ENCODE measurements at regions not wholly inside any gene's neighbourhood (a gene's known extent, or its start where the extent isn't known, plus 50 kb on each side); places are given as distances from the start of the nearest gene placed in this dataset.

GRCh38 chr14:85732031-85732430 is 202.1 kb downstream of the FLRT2 start:
- Histone ChIP-seq H2AFZ (no peak overlapping the region), H3K36me3 (replicated peaks; ENCODE audit: insufficient read depth, low read depth) (no peaks in the 10 kb centered on the region), H3K4me2 (no peak overlapping the region), H4K20me1 (ENCODE audit: insufficient read depth, poor library complexity, severe bottlenecking) (no peaks in the 10 kb centered on the region), H3K9me3 (ENCODE audit: low read depth) (no peaks in the 10 kb centered on the region), H3K79me2 (no peaks in the 10 kb centered on the region), H3K27me3 (no peaks in the 10 kb centered on the region), H3K4me3 (no peak overlapping the region), H3K27ac (no peak overlapping the region), H3K4me1 (ENCODE audit: insufficient read depth) (no peaks in the 10 kb centered on the region), H3K9me2 (replicated peaks; ENCODE audit: insufficient read depth) (no peaks in the 10 kb centered on the region)
- no peak for TF ChIP-seq EZH2 (IDR thresholded peaks at IDR 0.05; ENCODE audit: borderline replicate concordance)
- no peak for TF ChIP-seq CTCF (IDR thresholded peaks at IDR 0.05; ENCODE audit: poor library complexity)
- no peak for TF ChIP-seq EZH2phosphoT487 (IDR thresholded peaks at IDR 0.05; ENCODE audit: low read depth, severe bottlenecking, unreplicated experiment)
- no peak for DNase-seq (ENCODE audit: low spot score)
- 84% methylated on average over 1 of the region's 1 CpG for WGBS (ENCODE audit: low lambda C conversion rate, missing lambda C conversion rate)

GRCh38 chr14:85731186-85731585 is 201.2 kb downstream of the FLRT2 start:
- no peak overlapping the region for H3K27ac ChIP-seq
- no peak overlapping the region for H3K4me2 ChIP-seq
- H4K20me1 ChIP-seq (ENCODE audit: insufficient read depth, poor library complexity, severe bottlenecking) = no peaks in the 10 kb centered on the region
- H3K4me3 ChIP-seq = no peak overlapping the region
- no peaks in the 10 kb centered on the region for H3K27me3 ChIP-seq
- H3K4me1 ChIP-seq (ENCODE audit: insufficient read depth) = no peaks in the 10 kb centered on the region
- no peaks in the 10 kb centered on the region for H3K9me3 ChIP-seq (ENCODE audit: low read depth)
- no peaks in the 10 kb centered on the region for H3K9me2 ChIP-seq (replicated peaks; ENCODE audit: insufficient read depth)
- TF ChIP-seq EZH2 (IDR thresholded peaks at IDR 0.05; ENCODE audit: borderline replicate concordance) (no peak), CTCF (IDR thresholded peaks at IDR 0.05; ENCODE audit: poor library complexity) (no peak)
- no peak overlapping the region for H2AFZ ChIP-seq
- no peaks in the 10 kb centered on the region for H3K79me2 ChIP-seq
- peak; percentile 5 for DNase-seq (ENCODE audit: low spot score)
- no peaks in the 10 kb centered on the region for H3K36me3 ChIP-seq (replicated peaks; ENCODE audit: insufficient read depth, low read depth)

- WGBS (ENCODE audit: low lambda C conversion rate, missing lambda C conversion rate) = 57% methylated on average over 3 of the region's 3 CpGs
- Histone ChIP-seq H3K36me3 (replicated peaks; ENCODE audit: insufficient read depth, low read depth) (no peaks in the 10 kb centered on the region), H3K79me2 (no peaks in the 10 kb centered on the region), H3K4me3 (no peak overlapping the region), H2AFZ (no peak overlapping the region), H3K4me2 (no peak overlapping the region), H3K9me2 (replicated peaks; ENCODE audit: insufficient read depth) (no peaks in the 10 kb centered on the region), H3K4me1 (ENCODE audit: insufficient read depth) (no peaks in the 10 kb centered on the region), H4K20me1 (ENCODE audit: insufficient read depth, poor library complexity, severe bottlenecking) (no peaks in the 10 kb centered on the region), H3K9me3 (ENCODE audit: low read depth) (no peaks in the 10 kb centered on the region), H3K27ac (no peak overlapping the region), H3K27me3 (no peaks in the 10 kb centered on the region)
- no peak for TF ChIP-seq CTCF (IDR thresholded peaks at IDR 0.05; ENCODE audit: poor library complexity)
- TF ChIP-seq EZH2phosphoT487 (IDR thresholded peaks at IDR 0.05; ENCODE audit: low read depth, severe bottlenecking, unreplicated experiment) = no peak
- DNase-seq (ENCODE audit: low spot score) = no peak
These were observed 198.6 kb downstream of the FLRT2 start for GRCh38 chr14:85728476-85729065.

GRCh38 chr14:85714069-85714468 is 184.1 kb downstream of the FLRT2 start:
- no peak for DNase-seq (ENCODE audit: low spot score)
- no peaks in the 10 kb centered on the region for H4K20me1 ChIP-seq (ENCODE audit: insufficient read depth, poor library complexity, severe bottlenecking)
- H2AFZ ChIP-seq = no peak overlapping the region
- H3K4me3 ChIP-seq = no peak overlapping the region
- H3K9me2 ChIP-seq (replicated peaks; ENCODE audit: insufficient read depth) = no peaks in the 10 kb centered on the region
- 89% methylated on average over 1 of the region's 1 CpG for WGBS (ENCODE audit: low lambda C conversion rate, missing lambda C conversion rate)
- no peak overlapping the region for H3K4me2 ChIP-seq
- no peaks in the 10 kb centered on the region for H3K4me1 ChIP-seq (ENCODE audit: insufficient read depth)
- no peaks in the 10 kb centered on the region for H3K9me3 ChIP-seq (ENCODE audit: low read depth)
- TF ChIP-seq EZH2phosphoT487 (IDR thresholded peaks at IDR 0.05; ENCODE audit: low read depth, severe bottlenecking, unreplicated experiment) = no peak
- TF ChIP-seq EZH2 (IDR thresholded peaks at IDR 0.05; ENCODE audit: borderline replicate concordance) = no peak
- TF ChIP-seq CTCF (IDR thresholded peaks at IDR 0.05; ENCODE audit: poor library complexity) = no peak
- H3K27me3 ChIP-seq = no peaks in the 10 kb centered on the region
- no peak overlapping the region for H3K27ac ChIP-seq
- no peaks in the 10 kb centered on the region for H3K36me3 ChIP-seq (replicated peaks; ENCODE audit: insufficient read depth, low read depth)
- H3K79me2 ChIP-seq = no peaks in the 10 kb centered on the region

All from hepatocyte (in vitro differentiated cells).